Loucy (cell line): ENCODE measurements at regions not wholly inside any gene's neighbourhood (a gene's known extent, or its start where the extent isn't known, plus 50 kb on each side); places are given as distances from the start of the nearest gene placed in this dataset.

ENCODE experiments used
- H2AFZ ChIP-seq: fragments of 200-600 bp; sonication (generic); 2 replicates; pipeline ENCODE4 v1.6.0; 2016; ENCODE audit warnings: antibody characterized with exemption, mild to moderate bottlenecking, low read length, moderate library complexity
- H3F3A ChIP-seq: fragments of 200-600 bp; 2 replicates; pipeline ENCODE4 v1.6.0; 2016; ENCODE audit warnings: antibody characterized with exemption, low read depth, mild to moderate bottlenecking
- H3K27me3 ChIP-seq: fragments of 200-600 bp; sonication (generic); 2 replicates; pipeline ENCODE4 v1.6.1; 2014; ENCODE audit warnings: low read length, mild to moderate bottlenecking; ENCODE audit not compliant: insufficient read depth, poor library complexity, severe bottlenecking
- H3K36me3 ChIP-seq: fragments of 200-600 bp; sonication (generic); 2 replicates; pipeline ENCODE4 v1.6.1; 2016; ENCODE audit warnings: low read length; ENCODE audit not compliant: insufficient read depth
- H3K4me1 ChIP-seq: fragments of 200-600 bp; sonication (generic); 2 replicates; pipeline ENCODE4 v1.5.1; 2014; ENCODE audit warnings: low read length, mild to moderate bottlenecking; ENCODE audit not compliant: insufficient read depth, poor library complexity, severe bottlenecking
- H3K4me2 ChIP-seq: fragments of 200-600 bp; sonication (generic); 2 replicates; pipeline ENCODE4 v1.6.0; 2014; ENCODE audit warnings: antibody characterized with exemption, low read length, low read depth, mild to moderate bottlenecking; ENCODE audit not compliant: poor library complexity, severe bottlenecking
- H3K4me3 ChIP-seq: fragments of 200-600 bp; sonication (generic); 2 replicates; pipeline ENCODE4 v1.5.1; 2014; ENCODE audit warnings: low read length, mild to moderate bottlenecking, mixed read lengths; ENCODE audit not compliant: poor library complexity, severe bottlenecking
- H3K79me2 ChIP-seq: fragments of 200-600 bp; sonication (generic); 2 replicates; pipeline ENCODE4 v1.6.1; 2014; ENCODE audit warnings: low read length; ENCODE audit not compliant: insufficient read depth
- H3K9ac ChIP-seq: fragments of 200-600 bp; sonication (generic); 2 replicates; pipeline ENCODE4 v1.6.0; 2014; ENCODE audit warnings: mild to moderate bottlenecking, low read depth, low read length, moderate library complexity; ENCODE audit not compliant: poor library complexity, severe bottlenecking
- H3K9me2 ChIP-seq: fragments of 200-600 bp; sonication (generic); replicated peaks from 2 replicates; pipeline ENCODE4 v1.6.1; 2016; ENCODE audit warnings: low read depth, low read length, mixed read lengths
- H3K9me3 ChIP-seq: fragments of 200-600 bp; sonication (generic); 2 replicates; pipeline ENCODE4 v1.6.1; 2014; ENCODE audit warnings: mild to moderate bottlenecking, antibody characterized with exemption, low read length, low read depth; ENCODE audit not compliant: insufficient read depth
- H4K20me1 ChIP-seq: fragments of 200-600 bp; sonication (generic); 2 replicates; pipeline ENCODE4 v1.6.0; 2014; ENCODE audit warnings: antibody characterized with exemption, low read length, mild to moderate bottlenecking; ENCODE audit not compliant: insufficient read depth, poor library complexity, severe bottlenecking
- EZH2phosphoT487 ChIP-seq: fragments of 200-600 bp; IDR thresholded peaks from 2 replicates; pipeline ENCODE4 v1.6.1; 2018; ENCODE audit warnings: antibody characterized with exemption, mild to moderate bottlenecking, moderate library complexity, borderline replicate concordance
- TF ChIP-seq, protein P1 (sequence below): fragments of 200-600 bp; sonication (generic); conservative IDR thresholded peaks from 2 replicates; pipeline ENCODE4 v1.5.1; 2014; ENCODE audit warnings: mild to moderate bottlenecking, antibody characterized with exemption, low read length

DNA sequence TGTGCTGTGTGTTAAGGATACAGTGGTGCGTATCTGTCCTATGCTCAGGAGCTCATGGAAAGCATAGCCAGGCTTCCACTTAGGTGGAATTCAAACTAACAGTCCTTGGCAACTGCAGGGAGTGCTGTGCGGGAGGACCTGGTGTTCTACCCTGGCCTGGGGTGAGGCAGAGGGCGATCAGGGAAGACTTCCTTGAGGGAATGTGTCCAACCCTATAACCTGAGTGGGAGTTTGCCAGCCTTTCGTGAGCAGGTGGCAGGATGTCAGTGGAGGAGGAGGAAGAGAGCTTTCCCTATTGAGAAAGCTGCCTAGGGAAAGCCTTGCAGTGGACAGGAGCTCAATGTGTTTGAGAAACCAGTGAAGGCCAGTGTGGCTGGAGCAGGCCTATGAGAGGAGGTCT, 271.1 kb upstream of the C2CD4B start:
- Histone ChIP-seq H3K9me3 (no peaks in the 10 kb centered on the region), H3K79me2 (no peaks in the 10 kb centered on the region), H4K20me1 (no peaks in the 10 kb centered on the region), H3F3A (no peaks in the 10 kb centered on the region), H3K36me3 (no peaks in the 10 kb centered on the region), H3K9me2 (no peaks in the 10 kb centered on the region), H3K4me3 (no peak overlapping the region), H3K9ac (no peak overlapping the region), H3K4me1 (no peaks in the 10 kb centered on the region), H2AFZ (no peak overlapping the region), H3K27me3 (no peaks in the 10 kb centered on the region), H3K4me2 (no peak overlapping the region)
- TF ChIP-seq, protein P1, sequence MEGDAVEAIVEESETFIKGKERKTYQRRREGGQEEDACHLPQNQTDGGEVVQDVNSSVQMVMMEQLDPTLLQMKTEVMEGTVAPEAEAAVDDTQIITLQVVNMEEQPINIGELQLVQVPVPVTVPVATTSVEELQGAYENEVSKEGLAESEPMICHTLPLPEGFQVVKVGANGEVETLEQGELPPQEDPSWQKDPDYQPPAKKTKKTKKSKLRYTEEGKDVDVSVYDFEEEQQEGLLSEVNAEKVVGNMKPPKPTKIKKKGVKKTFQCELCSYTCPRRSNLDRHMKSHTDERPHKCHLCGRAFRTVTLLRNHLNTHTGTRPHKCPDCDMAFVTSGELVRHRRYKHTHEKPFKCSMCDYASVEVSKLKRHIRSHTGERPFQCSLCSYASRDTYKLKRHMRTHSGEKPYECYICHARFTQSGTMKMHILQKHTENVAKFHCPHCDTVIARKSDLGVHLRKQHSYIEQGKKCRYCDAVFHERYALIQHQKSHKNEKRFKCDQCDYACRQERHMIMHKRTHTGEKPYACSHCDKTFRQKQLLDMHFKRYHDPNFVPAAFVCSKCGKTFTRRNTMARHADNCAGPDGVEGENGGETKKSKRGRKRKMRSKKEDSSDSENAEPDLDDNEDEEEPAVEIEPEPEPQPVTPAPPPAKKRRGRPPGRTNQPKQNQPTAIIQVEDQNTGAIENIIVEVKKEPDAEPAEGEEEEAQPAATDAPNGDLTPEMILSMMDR = no peak
- TF ChIP-seq EZH2phosphoT487 = no peak

DNA sequence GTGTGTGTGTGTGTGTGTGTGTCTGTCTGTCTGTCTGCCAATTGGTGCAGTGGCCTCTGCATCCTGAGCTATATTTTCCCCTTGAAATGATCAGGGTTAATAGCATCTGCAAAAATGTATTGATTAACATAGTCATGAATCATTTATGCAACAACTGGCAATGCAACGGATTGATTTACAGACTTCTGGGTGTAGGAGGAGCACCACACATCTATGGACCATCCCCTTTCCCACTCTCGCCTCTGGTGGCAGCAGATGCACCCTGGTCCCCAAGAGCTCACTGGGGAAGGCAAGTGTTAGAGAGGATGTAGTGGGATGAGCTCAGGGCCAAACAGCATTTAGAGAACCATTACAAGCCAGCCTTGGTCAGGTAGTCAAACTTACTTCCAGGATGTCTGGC, 272.7 kb upstream of the C2CD4B start:
- Histone ChIP-seq H3K9me3 (no peaks in the 10 kb centered on the region), H3K4me1 (no peaks in the 10 kb centered on the region), H3K27me3 (no peaks in the 10 kb centered on the region), H3K9ac (no peak overlapping the region), H3F3A (no peaks in the 10 kb centered on the region), H2AFZ (no peak overlapping the region), H3K79me2 (no peaks in the 10 kb centered on the region), H3K4me3 (no peak overlapping the region), H3K36me3 (no peaks in the 10 kb centered on the region), H3K4me2 (no peak overlapping the region), H3K9me2 (no peaks in the 10 kb centered on the region), H4K20me1 (no peaks in the 10 kb centered on the region)
- no peak for TF ChIP-seq EZH2phosphoT487

DNA sequence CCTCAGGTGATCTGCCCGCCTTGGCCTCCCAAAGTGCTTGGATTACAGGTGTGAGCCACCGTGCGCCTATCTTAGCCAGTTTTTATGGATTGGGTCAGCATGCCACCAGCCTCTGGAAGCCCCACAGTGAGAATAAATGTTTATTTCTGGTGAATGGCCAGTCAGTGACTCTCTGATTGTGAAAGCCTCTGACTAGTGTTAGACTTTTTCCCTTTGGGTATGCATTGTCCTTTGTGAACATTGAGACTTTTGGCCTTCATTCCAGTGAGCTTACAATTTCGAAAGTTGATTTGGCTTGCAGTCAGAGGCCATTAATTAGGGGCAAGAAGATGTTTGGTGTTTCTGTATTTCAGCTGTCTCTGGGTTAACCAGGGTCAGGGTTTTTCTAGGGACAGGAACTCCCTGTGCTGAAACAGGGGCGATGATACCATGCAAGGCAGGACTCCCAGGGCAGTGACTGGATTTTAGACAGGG, 274.5 kb upstream of the C2CD4B start:
- no peak for TF ChIP-seq EZH2phosphoT487
- TF ChIP-seq, protein P1 = no peak
- Histone ChIP-seq H3K9me3 (no peaks in the 10 kb centered on the region), H3K36me3 (no peaks in the 10 kb centered on the region), H2AFZ (no peak overlapping the region), H3K9me2 (no peaks in the 10 kb centered on the region), H3K4me2 (no peak overlapping the region), H3F3A (no peaks in the 10 kb centered on the region), H3K27me3 (no peaks in the 10 kb centered on the region), H3K4me1 (no peaks in the 10 kb centered on the region), H4K20me1 (no peaks in the 10 kb centered on the region), H3K4me3 (no peak overlapping the region), H3K9ac (no peak overlapping the region), H3K79me2 (no peaks in the 10 kb centered on the region)

DNA sequence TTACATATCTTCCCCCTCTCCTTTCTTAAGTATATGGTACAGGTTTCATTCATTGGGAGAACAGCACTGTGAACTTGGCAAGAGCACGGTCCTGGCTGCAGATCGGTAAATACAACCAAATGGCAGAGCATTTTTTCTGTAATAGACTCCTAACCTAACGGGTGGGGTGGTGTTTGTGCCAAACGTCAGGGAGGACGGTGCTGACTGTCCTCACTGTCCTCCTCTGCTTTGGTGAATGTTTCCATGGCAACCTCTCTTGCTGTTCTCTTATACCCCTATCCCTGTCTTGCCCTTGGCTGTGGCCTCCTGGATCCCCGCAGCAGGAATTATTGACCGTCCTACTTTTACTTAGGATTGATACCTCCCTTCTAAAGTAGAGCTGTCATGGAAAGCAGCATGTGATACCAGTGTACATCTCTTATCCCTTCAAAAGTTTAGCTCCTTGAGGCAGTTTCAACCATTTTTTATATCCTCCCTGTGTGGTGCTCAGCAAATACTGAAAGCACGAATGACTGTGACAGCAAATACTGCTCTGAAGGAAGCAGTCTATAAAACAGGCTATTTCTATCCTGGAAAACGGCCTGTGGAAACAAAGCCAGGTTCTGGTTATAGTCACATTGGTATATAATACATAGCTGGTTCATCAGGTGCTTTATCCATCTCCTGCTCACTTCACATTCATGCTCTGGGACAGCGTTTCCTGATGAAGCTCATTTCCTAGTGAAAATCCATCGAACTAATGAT, 275.4 kb upstream of the C2CD4B start:
- no peak overlapping the region for H3K9ac ChIP-seq
- no peaks in the 10 kb centered on the region for H3K27me3 ChIP-seq
- no peak overlapping the region for H3K4me3 ChIP-seq
- no peak overlapping the region for H2AFZ ChIP-seq
- no peaks in the 10 kb centered on the region for H3K9me3 ChIP-seq
- no peak overlapping the region for H3K4me2 ChIP-seq
- H3K9me2 ChIP-seq = no peaks in the 10 kb centered on the region
- no peaks in the 10 kb centered on the region for H3F3A ChIP-seq
- H3K36me3 ChIP-seq = no peaks in the 10 kb centered on the region
- no peaks in the 10 kb centered on the region for H4K20me1 ChIP-seq
- no peaks in the 10 kb centered on the region for H3K4me1 ChIP-seq
- no peaks in the 10 kb centered on the region for H3K79me2 ChIP-seq
- TF ChIP-seq, protein P1 = no peak
- no peak for TF ChIP-seq EZH2phosphoT487
